OCI-LY7 (cell line): ENCODE measurements at regions not wholly inside any gene's neighbourhood (a gene's known extent, or its start where the extent isn't known, plus 50 kb on each side); places are given as distances from the start of the nearest gene placed in this dataset.

Experiments used
- BruUV-seq: library from RNA; stranded (reverse); fragments of 400-500 nt; replicated peaks from 2 replicates; lab custom pipeline; 2021; lab: Mats Ljungman, UMichigan
- CTCF ChIA-PET: fragments of 300-600 bp; sonication (Branson Sonifier 250); formaldehyde crosslinking; loops from one replicate; lab custom pipeline; 2022; ENCODE audit warnings: antibody characterized with exemption; ENCODE audit not compliant: unreplicated experiment; lab: Charles Lee
- POLR2A ChIA-PET: fragments of 300-600 bp; sonication (Branson Sonifier 250); formaldehyde crosslinking; loops from one replicate; lab custom pipeline; 2022; ENCODE audit warnings: antibody characterized with exemption; lab: Charles Lee
- DNase-seq: peaks from one replicate; pipeline ENCODE4 v3.0.0-alpha.2; 2015; ENCODE audit warnings: low spot score
- H2AFZ ChIP-seq: fragments of 200-600 bp; sonication (generic), shearing (Covaris generic); 2 replicates; pipeline ENCODE4 v1.6.1; 2014; ENCODE audit warnings: mild to moderate bottlenecking, antibody characterized with exemption, low read length, moderate library complexity
- H3K27ac ChIP-seq: fragments of 200-600 bp; sonication (generic); 2 replicates; pipeline ENCODE4 v1.5.1; 2014; ENCODE audit warnings: mixed run types, low read depth, mild to moderate bottlenecking, moderate library complexity, low read length, inconsistent platforms; ENCODE audit not compliant: poor library complexity, severe bottlenecking
- H3K36me3 ChIP-seq: fragments of 200-600 bp; sonication (generic); 2 replicates; pipeline ENCODE4 v1.6.1; 2014; ENCODE audit warnings: mild to moderate bottlenecking, antibody characterized with exemption, low read length, moderate library complexity, mixed read lengths; ENCODE audit not compliant: insufficient read depth
- H3K4me1 ChIP-seq: fragments of 200-600 bp; sonication (generic); 2 replicates; pipeline ENCODE4 v1.5.1; 2014; ENCODE audit warnings: mild to moderate bottlenecking, low read length; ENCODE audit not compliant: insufficient read depth, poor library complexity, severe bottlenecking
- H3K4me2 ChIP-seq: fragments of 200-600 bp; sonication (generic); 2 replicates; pipeline ENCODE4 v1.6.1; 2014; ENCODE audit warnings: mild to moderate bottlenecking, low read length
- H3K4me3 ChIP-seq: fragments of 200-600 bp; sonication (generic); 2 replicates; pipeline ENCODE4 v1.5.1; 2014; ENCODE audit warnings: mild to moderate bottlenecking, low read depth, low read length; ENCODE audit not compliant: poor library complexity, severe bottlenecking
- H3K79me2 ChIP-seq: fragments of 200-600 bp; sonication (generic); 2 replicates; pipeline ENCODE4 v1.6.1; 2016; ENCODE audit warnings: low read depth, mild to moderate bottlenecking, low read length, moderate library complexity, mixed read lengths; ENCODE audit not compliant: insufficient read depth
- H3K9me2 ChIP-seq: fragments of 200-600 bp; sonication (generic); 2 replicates; pipeline ENCODE4 v1.6.1; 2016; ENCODE audit warnings: mild to moderate bottlenecking, low read length, mixed read lengths; ENCODE audit not compliant: insufficient read depth
- H3K9me3 ChIP-seq: fragments of 200-600 bp; sonication (generic); 2 replicates; pipeline ENCODE4 v1.6.1; 2014; ENCODE audit warnings: mild to moderate bottlenecking, mixed run types, low read length, mixed read lengths
- H4K20me1 ChIP-seq: fragments of 200-600 bp; sonication (generic); 2 replicates; pipeline ENCODE4 v1.6.1; 2014; ENCODE audit warnings: mild to moderate bottlenecking, antibody characterized with exemption, low read length, moderate library complexity, mixed read lengths; ENCODE audit not compliant: insufficient read depth
- EZH2phosphoT487 ChIP-seq: fragments of 200-600 bp; sonication (generic); IDR thresholded peaks from 2 replicates; pipeline ENCODE4 v1.6.1; 2018; ENCODE audit warnings: low read depth, borderline replicate concordance, mild to moderate bottlenecking, mixed run types, antibody characterized with exemption, low read length, moderate library complexity, mixed read lengths
- intact Hi-C: fragments of 100-400 bp; cut with micrococcal nuclease; formaldehyde crosslinking; loops from one replicate; pipeline ENCODE4 v1.10.0; 2022; ENCODE audit not compliant: unreplicated experiment
- TF ChIP-seq, protein P1 (sequence below): fragments of 200-600 bp; sonication (generic); conservative IDR thresholded peaks from 2 replicates; pipeline ENCODE4 v1.5.1; 2014; ENCODE audit warnings: mild to moderate bottlenecking, antibody characterized with exemption, low read length, moderate library complexity, mixed read lengths

DNA sequence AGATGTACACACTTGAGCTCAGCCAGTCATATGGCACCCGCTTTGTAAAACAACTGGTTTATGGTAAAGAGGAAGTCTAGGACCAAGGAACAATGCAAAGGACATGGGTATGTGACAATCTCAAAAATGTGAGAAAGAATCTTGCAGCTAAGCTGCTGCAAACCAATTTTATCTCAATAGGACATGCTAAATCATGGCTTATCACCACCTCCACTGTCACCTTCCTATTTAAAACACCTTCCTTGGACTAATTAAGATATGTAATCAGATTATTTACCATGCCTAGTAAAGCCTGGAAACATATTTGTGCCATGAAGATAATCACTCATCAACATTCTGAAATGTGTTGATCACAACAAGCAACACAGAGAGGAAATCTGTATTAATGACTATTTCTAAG is 622.7 kb downstream of the CDH11 start:
- Histone ChIP-seq H3K9me2 (no peaks in the 10 kb centered on the region), H3K9me3 (no peaks in the 10 kb centered on the region), H3K36me3 (no peaks in the 10 kb centered on the region), H3K27ac (no peak overlapping the region), H3K4me2 (no peak overlapping the region), H3K4me1 (no peaks in the 10 kb centered on the region), H3K79me2 (no peaks in the 10 kb centered on the region), H2AFZ (no peak overlapping the region), H3K4me3 (no peak overlapping the region), H4K20me1 (no peaks in the 10 kb centered on the region)
- BruUV-seq = no TSS peak
- POLR2A ChIA-PET = interaction anchor here (2.0 kb wide), 1 partner anchor 19 kb away, joined by 6 read pairs; no protein-coding TSS in a partner anchor
- DNase-seq = no peak
- TF ChIP-seq, protein P1, sequence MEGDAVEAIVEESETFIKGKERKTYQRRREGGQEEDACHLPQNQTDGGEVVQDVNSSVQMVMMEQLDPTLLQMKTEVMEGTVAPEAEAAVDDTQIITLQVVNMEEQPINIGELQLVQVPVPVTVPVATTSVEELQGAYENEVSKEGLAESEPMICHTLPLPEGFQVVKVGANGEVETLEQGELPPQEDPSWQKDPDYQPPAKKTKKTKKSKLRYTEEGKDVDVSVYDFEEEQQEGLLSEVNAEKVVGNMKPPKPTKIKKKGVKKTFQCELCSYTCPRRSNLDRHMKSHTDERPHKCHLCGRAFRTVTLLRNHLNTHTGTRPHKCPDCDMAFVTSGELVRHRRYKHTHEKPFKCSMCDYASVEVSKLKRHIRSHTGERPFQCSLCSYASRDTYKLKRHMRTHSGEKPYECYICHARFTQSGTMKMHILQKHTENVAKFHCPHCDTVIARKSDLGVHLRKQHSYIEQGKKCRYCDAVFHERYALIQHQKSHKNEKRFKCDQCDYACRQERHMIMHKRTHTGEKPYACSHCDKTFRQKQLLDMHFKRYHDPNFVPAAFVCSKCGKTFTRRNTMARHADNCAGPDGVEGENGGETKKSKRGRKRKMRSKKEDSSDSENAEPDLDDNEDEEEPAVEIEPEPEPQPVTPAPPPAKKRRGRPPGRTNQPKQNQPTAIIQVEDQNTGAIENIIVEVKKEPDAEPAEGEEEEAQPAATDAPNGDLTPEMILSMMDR = no peak
- TF ChIP-seq EZH2phosphoT487 = no peak
- intact Hi-C loops = no loop called here
- CTCF ChIA-PET = no interaction called here

DNA sequence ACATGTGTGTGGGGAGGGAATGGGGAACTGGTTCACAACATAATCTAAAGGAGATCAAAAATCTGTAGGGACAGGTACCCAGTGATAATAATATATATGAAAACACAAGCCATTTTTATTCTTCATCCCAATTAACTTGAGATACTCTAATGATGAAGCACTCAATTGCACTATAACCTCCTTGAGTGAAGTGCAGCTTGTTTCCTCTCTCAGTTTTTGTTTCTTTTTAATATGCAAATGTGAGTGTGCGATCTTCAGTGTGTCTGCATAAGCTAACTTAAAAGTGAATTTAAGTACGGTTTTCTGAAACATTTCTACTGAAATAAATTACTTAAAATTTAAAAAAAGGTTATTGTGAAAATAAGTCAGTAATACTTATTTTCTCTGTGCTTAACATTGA is 623.5 kb downstream of the CDH11 start:
- H2AFZ ChIP-seq = no peak overlapping the region
- no peaks in the 10 kb centered on the region for H3K4me1 ChIP-seq
- H3K4me2 ChIP-seq = no peak overlapping the region
- no TSS peak for BruUV-seq
- H3K79me2 ChIP-seq = no peaks in the 10 kb centered on the region
- no peaks in the 10 kb centered on the region for H3K9me2 ChIP-seq
- no peaks in the 10 kb centered on the region for H4K20me1 ChIP-seq
- no peak overlapping the region for H3K4me3 ChIP-seq
- H3K9me3 ChIP-seq = no peaks in the 10 kb centered on the region
- H3K27ac ChIP-seq = no peak overlapping the region
- H3K36me3 ChIP-seq = no peaks in the 10 kb centered on the region
- ChIA-PET CTCF (no interaction called here), POLR2A (interaction anchor here (0.7 to 2.0 kb wide), 3 partner anchors 13 to 1076 kb away, joined by 3 to 6 read pairs (median 5); no protein-coding TSS in a partner anchor)
- DNase-seq = no peak
- TF ChIP-seq, protein P1 = no peak
- no peak for TF ChIP-seq EZH2phosphoT487
- intact Hi-C loops = no loop called here

DNA sequence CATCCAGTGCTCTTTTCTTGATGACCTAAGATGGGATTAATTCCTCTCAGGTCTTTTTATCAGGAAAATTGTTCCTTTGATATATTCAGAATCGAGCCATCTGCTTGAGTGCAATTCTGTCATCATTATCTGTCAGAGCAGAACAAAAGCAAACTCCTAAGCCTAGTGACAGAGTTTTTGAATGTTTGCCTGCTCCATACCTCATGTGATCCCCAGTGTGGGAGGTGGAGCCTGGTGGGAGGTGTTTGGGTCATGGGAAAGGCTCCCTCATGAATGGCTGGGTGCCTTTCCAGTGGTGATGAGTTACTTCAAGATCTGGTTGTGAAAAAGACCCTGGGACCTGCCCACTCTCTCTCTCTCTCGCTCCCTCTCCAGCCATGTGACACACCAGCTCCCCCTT is 628.2 kb downstream of the CDH11 start:
- CTCF ChIA-PET = no interaction called here

More for the DNA sequence above, 628.2 kb downstream of the CDH11 start:
- TF ChIP-seq, protein P1 = no peak
- no peak for TF ChIP-seq EZH2phosphoT487
- no peak overlapping the region for H3K27ac ChIP-seq
- no peaks in the 10 kb centered on the region for H3K4me1 ChIP-seq
- no peaks in the 10 kb centered on the region for H3K79me2 ChIP-seq
- no peaks in the 10 kb centered on the region for H3K9me2 ChIP-seq
- no peak overlapping the region for H3K4me2 ChIP-seq
- DNase-seq = no peak
- POLR2A ChIA-PET = no interaction called here
- no peak overlapping the region for H2AFZ ChIP-seq
- H3K36me3 ChIP-seq = no peaks in the 10 kb centered on the region
- intact Hi-C loops = no loop called here
- H3K9me3 ChIP-seq = no peaks in the 10 kb centered on the region
- no TSS peak for BruUV-seq
- H4K20me1 ChIP-seq = no peaks in the 10 kb centered on the region
- no peak overlapping the region for H3K4me3 ChIP-seq
